T-helper 2 cell treated with Interferon-gamma antibody and Interleukin-4, amounts not matched to agents 5 μg/mL and 100 μg/mL, for 36 hours (primary cell): ENCODE measurements at regions not wholly inside any gene's neighbourhood (a gene's known extent, or its start where the extent isn't known, plus 50 kb on each side); places are given as distances from the start of the nearest gene placed in this dataset.

Experiments used
- DNase-seq: peaks from one replicate; pipeline ENCODE4 v3.0.0; 2021; ENCODE audit warnings: low spot score
- H3K27ac Mint-ChIP-seq: one replicate; pipeline ENCODE4 v1.8.0; 2021; ENCODE audit warnings: mild to moderate bottlenecking, mixed read lengths
- H3K27me3 Mint-ChIP-seq: one replicate; pipeline ENCODE4 v1.8.0; 2021; ENCODE audit warnings: low read depth, mixed read lengths
- H3K36me3 Mint-ChIP-seq: one replicate; pipeline ENCODE4 v1.8.0; 2021; ENCODE audit warnings: low read depth, mixed read lengths
- H3K4me1 Mint-ChIP-seq: one replicate; pipeline ENCODE4 v1.8.0; 2021; ENCODE audit warnings: low read depth, mixed read lengths
- H3K4me3 Mint-ChIP-seq: one replicate; pipeline ENCODE4 v1.8.0; 2022; ENCODE audit warnings: mild to moderate bottlenecking, moderate library complexity, mixed read lengths
- H3K9me3 Mint-ChIP-seq: one replicate; pipeline ENCODE4 v1.8.0; 2021; ENCODE audit warnings: mixed read lengths

GRCh38 chr17:62870552-62870971, 62.4 kb upstream of the MARCHF10 start:
- Mint-ChIP-seq H3K27ac (no peak overlapping the region), H3K9me3 (no peaks in the 10 kb centered on the region), H3K36me3 (no peaks in the 10 kb centered on the region), H3K4me3 (no peak overlapping the region), H3K4me1 (no peaks in the 10 kb centered on the region), H3K27me3 (no peaks in the 10 kb centered on the region)
- no peak for DNase-seq

- Mint-ChIP-seq H3K27ac (no peak overlapping the region), H3K36me3 (no peaks in the 10 kb centered on the region), H3K9me3 (no peaks in the 10 kb centered on the region), H3K4me1 (no peaks in the 10 kb centered on the region), H3K4me3 (no peak overlapping the region), H3K27me3 (peaks cover 2% of the 10 kb centered on the region)
- no peak for DNase-seq
These were observed 62.0 kb upstream of the MARCHF10 start for GRCh38 chr17:62870030-62870541.

DNA sequence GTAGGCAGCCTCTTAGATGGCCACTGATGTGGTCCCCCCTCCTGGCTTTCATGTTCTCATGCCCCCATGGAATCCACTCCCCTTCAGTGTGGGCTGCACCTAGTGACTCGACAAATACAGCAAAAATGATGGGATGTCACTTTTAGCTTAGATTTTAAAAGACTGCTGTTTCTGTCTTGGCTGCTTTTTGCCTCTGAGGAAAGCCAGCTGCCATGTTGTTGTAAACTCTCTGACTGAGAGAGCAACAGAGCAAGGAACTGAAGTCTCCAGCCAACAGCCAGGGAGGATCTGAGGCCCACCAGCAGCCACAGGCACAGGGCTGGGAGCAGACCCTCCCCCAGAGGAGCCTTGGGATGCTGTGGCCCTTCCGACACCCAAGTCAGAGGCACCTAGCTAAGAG, 60.6 kb upstream of the MARCHF10 start:
- H3K36me3 Mint-ChIP-seq: no peaks in the 10 kb centered on the region
- H3K27ac Mint-ChIP-seq: no peak overlapping the region
- no peak overlapping the region for H3K4me3 Mint-ChIP-seq
- no peaks in the 10 kb centered on the region for H3K4me1 Mint-ChIP-seq
- no peak for DNase-seq
- peaks cover 2% of the 10 kb centered on the region for H3K27me3 Mint-ChIP-seq
- H3K9me3 Mint-ChIP-seq: no peaks in the 10 kb centered on the region

DNA sequence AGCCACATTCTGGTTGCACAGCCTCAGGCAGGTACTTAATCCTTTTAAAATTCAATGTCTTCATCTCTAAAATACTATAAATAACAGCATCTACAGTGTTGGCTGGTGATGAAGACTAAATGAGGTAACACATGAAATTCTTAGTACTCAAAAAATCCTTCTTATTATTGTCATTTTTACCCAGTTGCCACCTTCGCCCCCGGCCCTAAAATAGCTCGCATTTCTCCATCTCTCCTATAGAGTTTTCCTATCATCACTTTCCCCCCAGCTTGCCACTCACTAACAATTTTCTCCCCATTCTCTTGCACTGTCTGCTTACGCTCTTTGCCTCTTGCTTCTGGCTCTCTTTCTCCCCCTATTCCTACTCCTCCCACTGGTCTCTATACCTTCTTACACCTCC, 59.9 kb upstream of the MARCHF10 start:
- H3K36me3 Mint-ChIP-seq: no peaks in the 10 kb centered on the region
- H3K4me1 Mint-ChIP-seq: no peaks in the 10 kb centered on the region
- DNase-seq: no peak
- no peak overlapping the region for H3K4me3 Mint-ChIP-seq
- no peak overlapping the region for H3K27ac Mint-ChIP-seq
- no peaks in the 10 kb centered on the region for H3K9me3 Mint-ChIP-seq
- peaks cover 5% of the 10 kb centered on the region for H3K27me3 Mint-ChIP-seq

- Mint-ChIP-seq H3K36me3 (no peaks in the 10 kb centered on the region), H3K4me3 (no peak overlapping the region), H3K27ac (no peak overlapping the region), H3K4me1 (no peaks in the 10 kb centered on the region), H3K27me3 (peaks cover 5% of the 10 kb centered on the region), H3K9me3 (no peaks in the 10 kb centered on the region)
- DNase-seq: no peak
These were observed 59.2 kb upstream of the MARCHF10 start for GRCh38 chr17:62867303-62867702.

- no peaks in the 10 kb centered on the region for H3K4me1 Mint-ChIP-seq
- H3K27ac Mint-ChIP-seq: no peak overlapping the region
- H3K4me3 Mint-ChIP-seq: no peak overlapping the region
- no peaks in the 10 kb centered on the region for H3K36me3 Mint-ChIP-seq
- no peaks in the 10 kb centered on the region for H3K9me3 Mint-ChIP-seq
- DNase-seq: no peak
- peaks cover 5% of the 10 kb centered on the region for H3K27me3 Mint-ChIP-seq
These were observed 58.4 kb upstream of the MARCHF10 start for GRCh38 chr17:62866471-62866870.

- no peak overlapping the region for H3K27ac Mint-ChIP-seq
- peaks cover 5% of the 10 kb centered on the region for H3K27me3 Mint-ChIP-seq
- H3K9me3 Mint-ChIP-seq: no peaks in the 10 kb centered on the region
- H3K4me3 Mint-ChIP-seq: no peak overlapping the region
- no peaks in the 10 kb centered on the region for H3K4me1 Mint-ChIP-seq
- DNase-seq: no peak
- H3K36me3 Mint-ChIP-seq: no peaks in the 10 kb centered on the region
These were observed 57.5 kb upstream of the MARCHF10 start for GRCh38 chr17:62865586-62865985.

DNA sequence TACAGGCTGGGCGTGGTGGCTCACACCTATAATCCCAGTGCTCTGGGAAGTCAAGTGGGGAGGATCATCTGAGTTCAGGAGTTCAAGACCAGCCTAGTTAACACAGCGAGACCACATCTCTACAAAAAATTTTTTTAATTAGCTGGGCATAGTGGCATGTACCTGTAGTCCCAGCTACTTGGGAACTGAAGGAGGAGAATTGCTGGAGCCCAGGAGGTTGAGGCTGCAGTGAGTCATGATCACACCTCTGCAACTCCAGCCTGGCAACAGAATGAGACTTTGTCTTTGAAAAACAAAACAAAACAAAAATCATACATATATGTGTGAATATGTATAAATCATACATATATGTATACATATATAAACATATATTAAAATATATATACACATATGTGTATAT, 54.1 kb upstream of the MARCHF10 start:
- no peak for DNase-seq
- no peaks in the 10 kb centered on the region for H3K9me3 Mint-ChIP-seq
- no peaks in the 10 kb centered on the region for H3K36me3 Mint-ChIP-seq
- H3K27ac Mint-ChIP-seq: no peak overlapping the region
- H3K4me3 Mint-ChIP-seq: no peak overlapping the region
- H3K27me3 Mint-ChIP-seq: peaks cover 5% of the 10 kb centered on the region
- H3K4me1 Mint-ChIP-seq: no peaks in the 10 kb centered on the region

DNA sequence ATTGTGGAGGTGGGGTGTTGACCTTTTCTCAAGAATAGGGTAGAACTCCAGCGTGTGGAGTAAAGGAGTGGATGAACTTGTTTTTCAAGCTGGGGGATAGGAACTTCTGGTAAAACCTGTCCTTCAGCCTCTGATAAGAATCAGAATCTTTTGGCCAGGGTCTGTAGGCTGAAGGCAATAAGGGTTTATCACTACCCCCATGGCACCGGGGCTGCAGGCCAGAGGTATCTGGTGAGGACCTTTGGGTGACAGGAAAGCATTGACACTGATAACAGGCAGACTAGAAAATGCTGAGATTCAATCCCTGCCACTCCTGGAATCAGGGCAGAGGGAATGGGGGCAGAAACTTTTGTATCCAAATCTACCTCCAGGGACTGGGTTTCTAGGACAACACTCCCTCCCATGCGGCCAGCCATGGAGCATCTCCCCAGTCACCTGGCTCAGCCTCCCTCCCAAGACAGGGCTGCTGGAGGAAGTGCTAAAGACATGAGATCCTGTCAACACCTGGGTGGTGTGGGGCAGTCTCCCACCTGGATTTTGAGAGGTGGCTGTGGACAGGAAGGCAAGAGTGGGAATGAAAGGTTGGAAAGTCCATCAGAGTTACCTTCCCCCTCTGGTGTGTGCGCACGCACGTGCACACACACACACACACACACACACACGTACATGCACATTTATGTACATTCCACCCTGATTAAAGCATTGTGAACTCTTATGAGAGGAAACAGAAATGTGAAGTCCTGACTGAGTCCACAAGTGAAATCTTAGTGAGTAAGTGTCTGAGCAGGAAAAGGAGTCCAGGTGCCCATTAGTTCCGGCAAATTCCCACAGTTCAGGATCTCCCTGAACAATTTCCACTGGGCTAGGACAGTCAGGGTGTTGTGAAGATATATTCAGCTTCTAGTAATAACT, 53.1 kb upstream of the MARCHF10 start:
- no peak for DNase-seq
- Mint-ChIP-seq H3K27ac (no peak overlapping the region), H3K9me3 (no peaks in the 10 kb centered on the region), H3K36me3 (no peaks in the 10 kb centered on the region), H3K4me1 (no peaks in the 10 kb centered on the region), H3K27me3 (peaks cover 7% of the 10 kb centered on the region), H3K4me3 (no peak overlapping the region)

GRCh38 chr17:62859146-62859545, 51.0 kb upstream of the MARCHF10 start:
- Mint-ChIP-seq H3K27me3 (peaks cover 8% of the 10 kb centered on the region), H3K27ac (no peak overlapping the region), H3K9me3 (no peaks in the 10 kb centered on the region), H3K4me1 (no peaks in the 10 kb centered on the region), H3K4me3 (no peak overlapping the region), H3K36me3 (no peaks in the 10 kb centered on the region)
- DNase-seq: no peak
